PFSK-1 (cell line): ENCODE measurements at regions not wholly inside any gene's neighbourhood (a gene's known extent, or its start where the extent isn't known, plus 50 kb on each side); places are given as distances from the start of the nearest gene placed in this dataset.

Experiments used
- POLR2AphosphoS5 ChIP-seq: IDR thresholded peaks from 2 replicates; pipeline ENCODE4 v1.6.1; 2012; ENCODE audit warnings: low read depth, mild to moderate bottlenecking, control low read depth, low read length, moderate library complexity
- REST ChIP-seq, 2 experiments: IDR thresholded peaks; 2 replicates each; pipeline versions ENCODE4 v1.6.1 to v1.8.0; 2011 to 2012; ENCODE audit warnings: low read depth in 2 of 2, low read length in 2 of 2, control low read depth in 1 of 2, inconsistent platforms in 1 of 2, mild to moderate bottlenecking in 1 of 2, moderate library complexity in 1 of 2; ENCODE audit not compliant: insufficient read depth in 1 of 2

GRCh38 chr20:51334609-51335008 lies 207.9 kb downstream of the NFATC2 start:
- TF ChIP-seq REST (IDR thresholded peaks at IDR 0.05; ENCODE audit: insufficient read depth in 1 of 2, low read depth in 2 of 2, low read length in 2 of 2): no peak
- TF ChIP-seq POLR2AphosphoS5: no peak
